H1 (cell line): ENCODE measurements at regions not wholly inside any gene's neighbourhood (a gene's known extent, or its start where the extent isn't known, plus 50 kb on each side); places are given as distances from the start of the nearest gene placed in this dataset.

Experiments used
- CTCF ChIA-PET: fragments of 300-600 bp; sonication (Branson Sonifier 250); formaldehyde crosslinking; loops from one replicate; lab custom pipeline; 2021; ENCODE audit not compliant: partially characterized antibody; lab: Charles Lee
- POLR2A ChIA-PET: fragments of 300-600 bp; sonication (Branson Sonifier 250); formaldehyde crosslinking; loops from one replicate; lab custom pipeline; 2021; ENCODE audit warnings: inconsistent platforms; ENCODE audit not compliant: partially characterized antibody; lab: Charles Lee
- DNase-seq, 2 experiments: peaks; one replicate each; pipeline versions ENCODE4 v3.0.0 to v3.0.0-alpha.2; 2010 to 2022; ENCODE audit warnings: low spot score in 2 of 2, low read depth in 1 of 2, mixed read lengths in 1 of 2
- FAIRE-seq: peaks from 2 replicates; lab custom pipeline; 2011; peaks lifted over from hg19 to GRCh38; lab: Jason Lieb, UNC
- H2AFZ ChIP-seq: 2 replicates; pipeline ENCODE4 v1.8.1; 2012; ENCODE audit warnings: low read length, inconsistent platforms
- H2AK5ac ChIP-seq: 2 replicates; pipeline ENCODE4 v1.6.1; 2013; ENCODE audit warnings: low read depth, low read length
- H2BK120ac ChIP-seq: replicated peaks from 2 replicates; pipeline ENCODE3; 2013; ENCODE audit warnings: low read depth, low read length, inconsistent platforms
- H2BK12ac ChIP-seq: 2 replicates; pipeline ENCODE4 v1.6.1; 2013; ENCODE audit warnings: low read depth, low read length
- H2BK15ac ChIP-seq: 2 replicates; pipeline ENCODE4 v1.6.1; 2013; ENCODE audit warnings: low read length
- H2BK20ac ChIP-seq: 2 replicates; pipeline ENCODE4 v1.6.1; 2013; ENCODE audit warnings: low read length
- H2BK5ac ChIP-seq: 2 replicates; pipeline ENCODE4 v1.6.1; 2013; ENCODE audit warnings: low read depth, low read length
- H3K14ac ChIP-seq: 2 replicates; pipeline ENCODE4 v1.6.1; 2013; ENCODE audit warnings: inconsistent platforms; ENCODE audit not compliant: insufficient read length
- H3K18ac ChIP-seq: 2 replicates; pipeline ENCODE4 v1.6.1; 2013; ENCODE audit warnings: low read length; ENCODE audit errors: extremely low read depth
- H3K23ac ChIP-seq: 2 replicates; pipeline ENCODE4 v1.6.1; 2013; ENCODE audit warnings: inconsistent platforms; ENCODE audit not compliant: insufficient read length
- H3K23me2 ChIP-seq: 2 replicates; pipeline ENCODE4 v1.6.1; 2013; ENCODE audit warnings: low read depth, low read length
- H3K27ac ChIP-seq: 2 replicates; pipeline ENCODE4 v1.6.1; 2011; ENCODE audit warnings: low read depth, low read length, inconsistent platforms
- H3K27me3 ChIP-seq, 4 experiments: replicated peaks in 1 of 4; 1 replicate in 1 of 4; 2 replicates in 3 of 4; pipeline versions ENCODE4 v1.6.1 to v1.8.1; 2011 to 2013; ENCODE audit warnings: low read length in 3 of 4, mild to moderate bottlenecking in 3 of 4, inconsistent platforms in 2 of 4, mixed read lengths in 2 of 4, moderate library complexity in 1 of 4; ENCODE audit not compliant: control insufficient read depth in 3 of 4, insufficient read depth in 3 of 4; ENCODE audit errors: extremely low read depth in 1 of 4
- H3K36me3 ChIP-seq, 4 experiments: 2 replicates each; pipeline versions ENCODE4 v1.6.1 to v1.8.1; 2011 to 2013; ENCODE audit warnings: mild to moderate bottlenecking in 4 of 4, low read length in 3 of 4, moderate library complexity in 2 of 4, control low read depth in 1 of 4, inconsistent platforms in 1 of 4; ENCODE audit not compliant: insufficient read depth in 4 of 4, control insufficient read depth in 2 of 4
- H3K4ac ChIP-seq: replicated peaks from 2 replicates; pipeline ENCODE3; 2013; ENCODE audit warnings: low read length, low read depth, mixed read lengths, inconsistent platforms; ENCODE audit not compliant: insufficient read length
- H3K4me1 ChIP-seq, 4 experiments: replicated peaks in 1 of 4; 1 replicate in 1 of 4; 2 replicates in 3 of 4; pipeline versions ENCODE4 v1.6.1 to v1.8.1; 2011 to 2013; ENCODE audit warnings: low read length in 3 of 4, inconsistent platforms in 2 of 4, mixed read lengths in 1 of 4; ENCODE audit not compliant: insufficient read depth in 4 of 4, control insufficient read depth in 3 of 4
- H3K4me2 ChIP-seq, 2 experiments: 2 replicates each; pipeline versions ENCODE4 v1.6.1 to v1.8.1; 2011 to 2013; ENCODE audit warnings: low read depth in 2 of 2, low read length in 2 of 2, control low read depth in 1 of 2, inconsistent platforms in 1 of 2, mild to moderate bottlenecking in 1 of 2; ENCODE audit not compliant: insufficient read depth in 1 of 2
- H3K4me3 ChIP-seq, 4 experiments: fragments of 200-600, 300-600 bp in 1 of 4; sonication (generic), shearing (Covaris generic), sonication (Bioruptor Twin) in 1 of 4; 2 replicates each; pipeline versions ENCODE4 v1.5.1 to v1.8.1; 2011 to 2016; ENCODE audit warnings: low read length in 4 of 4, low read depth in 3 of 4, control low read depth in 2 of 4, inconsistent platforms in 2 of 4, mild to moderate bottlenecking in 2 of 4, mixed read lengths in 1 of 4, moderate library complexity in 1 of 4; ENCODE audit not compliant: insufficient read depth in 2 of 4; ENCODE audit errors: extremely low read depth in 1 of 4
- H3K56ac ChIP-seq: replicated peaks from 2 replicates; pipeline ENCODE3; 2013; ENCODE audit warnings: low read depth, mild to moderate bottlenecking, mixed read lengths, low read length, inconsistent platforms; ENCODE audit not compliant: insufficient read length
- H3K79me1 ChIP-seq: 2 replicates; pipeline ENCODE4 v1.6.1; 2013; ENCODE audit warnings: low read depth, low read length, control low read depth
- H3K79me2 ChIP-seq, 2 experiments: 2 replicates each; pipeline versions ENCODE4 v1.6.1 to v1.8.1; 2012 to 2013; ENCODE audit warnings: low read length in 2 of 2, mild to moderate bottlenecking in 2 of 2, inconsistent platforms in 1 of 2; ENCODE audit not compliant: insufficient read depth in 2 of 2, control insufficient read depth in 1 of 2
- H3K9ac ChIP-seq, 4 experiments: replicated peaks in 1 of 4; 1 replicate in 1 of 4; 2 replicates in 3 of 4; pipeline versions ENCODE4 v1.6.1 to v1.8.1; 2011 to 2013; ENCODE audit warnings: low read depth in 3 of 4, low read length in 3 of 4, control low read depth in 2 of 4, mild to moderate bottlenecking in 2 of 4, moderate library complexity in 2 of 4, inconsistent platforms in 1 of 4; ENCODE audit errors: extremely low read depth in 1 of 4
- H3K9me3 ChIP-seq, 2 experiments: 2 replicates each; pipeline versions ENCODE4 v1.6.1 to v1.8.1; 2012 to 2013; ENCODE audit warnings: mild to moderate bottlenecking in 2 of 2, moderate library complexity in 2 of 2, control low read depth in 1 of 2, inconsistent platforms in 1 of 2, low read depth in 1 of 2, low read length in 1 of 2, mixed read lengths in 1 of 2; ENCODE audit not compliant: insufficient read depth in 2 of 2
- H4K20me1 ChIP-seq, 2 experiments: replicated peaks in 1 of 2; 2 replicates each; pipeline versions ENCODE3 to v1.8.1; 2011 to 2013; ENCODE audit warnings: inconsistent platforms in 2 of 2, low read length in 2 of 2, mild to moderate bottlenecking in 1 of 2; ENCODE audit not compliant: insufficient read depth in 2 of 2, control insufficient read depth in 1 of 2
- H4K5ac ChIP-seq: 2 replicates; pipeline ENCODE4 v1.6.1; 2013; ENCODE audit warnings: low read length, low read depth, mixed read lengths, inconsistent platforms; ENCODE audit not compliant: insufficient read length
- H4K8ac ChIP-seq: 2 replicates; pipeline ENCODE4 v1.8.0; 2013; ENCODE audit warnings: mild to moderate bottlenecking, moderate library complexity, low read length, inconsistent platforms; ENCODE audit not compliant: insufficient read depth; ENCODE audit errors: extremely low read depth
- H4K91ac ChIP-seq: replicated peaks from 2 replicates; pipeline ENCODE3; 2013; ENCODE audit warnings: low read length, mixed read lengths, inconsistent platforms; ENCODE audit not compliant: insufficient read length
- POLR2A ChIP-seq, 2 experiments: IDR thresholded peaks; 1 replicate in 1 of 2; 2 replicates in 1 of 2; pipeline ENCODE4 v1.6.1; 2011; ENCODE audit warnings: low read depth in 2 of 2, low read length in 2 of 2, mild to moderate bottlenecking in 2 of 2; ENCODE audit errors: control extremely low read depth in 1 of 2
- SP2 ChIP-seq: IDR thresholded peaks from 2 replicates; pipeline ENCODE4 v1.6.1; 2012; ENCODE audit warnings: mild to moderate bottlenecking, low read length, inconsistent platforms
- WGBS, 2 experiments: shearing (Covaris generic) in 1 of 2; methylation state at CpG; one replicate each; pipeline versions ENCODE4 v1.1.6 to v1.1.7; 2013 to 2015; ENCODE audit warnings: low lambda C conversion rate in 2 of 2, mixed read lengths in 2 of 2, inconsistent platforms in 1 of 2, low coverage in 1 of 2, missing lambda C conversion rate in 1 of 2; ENCODE audit not compliant: insufficient replicate concordance in 2 of 2, insufficient coverage in 1 of 2, insufficient read length in 1 of 2; ENCODE audit errors: extremely low coverage in 1 of 2, missing lambda C conversion rate in 1 of 2; 5-methylcytosine and 5-hydroxymethylcytosine counted together

- Histone ChIP-seq H3K18ac (no peak overlapping the region), H3K79me2 (no peaks in the 10 kb centered on the region), H4K91ac (no peak overlapping the region), H4K8ac (no peak overlapping the region), H2BK12ac (no peak overlapping the region), H3K27ac (no peak overlapping the region), H3K4me3 (no peak overlapping the region), H3K56ac (no peak overlapping the region), H3K27me3 (no peaks in the 10 kb centered on the region), H2AFZ (peak overlapping the region; percentile 22; the same call in 1 of the 2 replicates), H3K4me2 (no peak overlapping the region), H3K23me2 (no peaks in the 10 kb centered on the region), H4K20me1 (no peaks in the 10 kb centered on the region), H2BK120ac (no peak overlapping the region), H3K4me1 (no peaks in the 10 kb centered on the region), H2AK5ac (no peak overlapping the region), H2BK5ac (no peak overlapping the region), H3K36me3 (no peaks in the 10 kb centered on the region), H3K14ac (no peak overlapping the region), H4K5ac (no peak overlapping the region), H3K9me3 (no peaks in the 10 kb centered on the region), H3K9ac (no peak overlapping the region), H3K23ac (no peak overlapping the region), H2BK20ac (no peak overlapping the region), H2BK15ac (no peak overlapping the region), H3K4ac (no peak overlapping the region), H3K79me1 (no peaks in the 10 kb centered on the region)
- no peak for DNase-seq
- FAIRE-seq, result no peak
- CTCF ChIA-PET, result interaction anchor here (1.0 to 2.0 kb wide), 3 partner anchors 9 to 41 kb away, joined by 3 to 5 read pairs (median 4); no protein-coding TSS in a partner anchor
- POLR2A ChIA-PET, result no interaction called here
- WGBS, 2 experiments, result 78% methylated on average over 2 of the region's 2 CpGs; no CpG with 5 or more reads in 1 of the 2 experiments
- no peak for TF ChIP-seq SP2
- no peak for TF ChIP-seq POLR2A (IDR thresholded peaks at IDR 0.05; ENCODE audit: control extremely low read depth in 1 of 2, low read depth in 2 of 2, low read length in 2 of 2)
Observed at GRCh38 chr4:92060333-92060732, 243.4 kb upstream of the GRID2 start.
